ENCODE measurements at regions not wholly inside any gene's neighbourhood (a gene's known extent, or its start where the extent isn't known, plus 50 kb on each side); places are given as distances from the start of the nearest gene placed in this dataset.

DNA sequence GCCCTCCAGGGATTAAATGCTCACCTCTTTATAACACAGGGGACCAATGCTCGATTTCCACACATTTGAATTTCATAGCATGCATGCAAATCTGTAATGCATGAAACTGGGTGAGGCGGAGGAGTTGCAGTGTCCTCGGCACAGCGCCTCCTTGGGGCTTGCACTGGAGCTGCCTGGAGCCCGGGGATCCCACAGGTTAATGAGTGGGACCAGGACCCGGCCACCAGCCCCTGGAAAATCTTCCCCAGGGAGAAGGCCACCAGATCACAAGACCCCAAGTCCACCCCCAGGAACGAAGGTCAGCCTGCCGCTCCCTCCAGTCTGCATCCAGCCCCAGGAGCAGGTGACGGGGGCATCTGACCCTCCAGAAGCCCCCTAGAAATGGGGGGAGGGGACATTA is 119.1 kb downstream of the MN1 start:
- no peak for DNase-seq (ENCODE audit: low read depth)

DNA sequence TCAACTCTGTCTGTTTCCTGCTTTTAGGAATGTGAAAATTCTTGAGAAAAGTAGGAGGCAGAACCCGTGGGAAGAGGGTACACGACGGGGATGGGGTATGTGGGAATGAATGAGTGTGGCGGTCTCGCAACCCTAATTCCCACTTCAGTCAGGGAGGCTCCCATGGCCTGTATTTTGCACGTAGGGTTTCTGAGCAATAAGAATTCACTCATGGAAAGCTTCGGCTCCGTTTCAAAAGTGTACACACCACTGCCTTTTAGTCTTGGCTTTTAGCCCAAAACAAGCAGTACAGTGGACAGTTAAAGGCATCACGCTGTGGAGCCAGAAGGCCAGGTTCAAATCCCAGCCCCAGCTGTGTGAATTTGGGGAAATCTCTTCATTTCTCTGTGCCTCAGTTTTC is 116.7 kb downstream of the MN1 start:
- no peak for DNase-seq (ENCODE audit: low read depth)

DNA sequence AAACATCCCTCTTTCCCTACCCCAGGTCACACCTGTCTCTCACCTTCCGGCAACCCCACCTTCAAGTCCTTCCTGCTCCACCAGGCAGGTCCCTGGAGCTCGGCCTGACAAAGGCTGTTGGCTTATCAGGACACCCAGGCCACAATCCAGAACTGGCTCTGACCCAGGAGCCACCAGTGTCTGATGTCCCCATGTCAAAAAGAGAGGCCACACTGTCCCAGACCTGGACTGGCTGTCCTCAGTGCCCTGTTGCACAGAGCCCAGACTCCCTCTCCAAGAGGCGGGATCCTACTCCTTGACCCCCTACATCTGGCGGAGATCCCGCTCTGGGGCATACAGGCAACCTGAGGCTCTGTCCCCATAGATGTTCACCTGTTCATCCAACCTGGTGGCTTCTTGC is 116.0 kb downstream of the MN1 start:
- DNase-seq (ENCODE audit: low read depth), result no peak

DNA sequence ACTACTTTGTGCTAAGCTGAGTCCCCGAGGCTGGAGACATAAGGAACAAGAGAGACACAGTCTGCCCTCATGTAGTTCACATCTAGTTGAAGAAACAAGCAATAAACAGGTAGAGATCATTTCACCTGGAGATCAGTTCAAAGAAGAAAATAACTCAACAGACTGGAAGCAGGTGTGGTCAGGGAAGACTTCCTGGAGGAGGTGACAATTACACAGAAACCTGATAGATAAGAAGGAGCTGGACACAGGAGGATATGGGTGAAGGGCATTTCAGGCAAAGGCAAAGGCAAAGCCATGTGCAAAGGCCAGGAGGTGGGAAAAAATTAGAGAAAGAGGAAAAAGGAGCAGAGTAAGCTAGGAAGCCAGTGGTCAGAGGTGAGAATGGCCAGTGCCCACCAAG is 115.6 kb downstream of the MN1 start:
- DNase-seq (ENCODE audit: low read depth), result no peak

DNA sequence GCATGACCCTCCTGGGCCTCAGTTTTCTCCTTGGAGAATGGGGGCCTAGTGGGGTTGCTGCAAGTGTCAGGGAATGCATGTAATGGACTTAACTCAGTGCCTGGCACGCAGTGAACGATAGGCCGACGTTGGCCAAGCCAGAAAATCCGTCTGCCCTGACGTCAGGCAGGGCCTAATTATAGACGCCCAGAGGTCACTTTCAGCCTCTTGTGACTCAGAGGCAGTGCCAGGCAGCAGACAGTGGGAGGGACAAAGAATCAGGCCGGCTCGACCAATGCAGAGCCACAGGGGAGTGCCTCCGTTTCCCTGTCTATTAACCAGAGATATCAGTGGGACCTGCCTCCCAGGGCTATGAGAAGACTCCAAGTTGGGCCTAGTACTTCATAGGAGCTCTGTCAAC is 115.0 kb downstream of the MN1 start:
- DNase-seq (ENCODE audit: low read depth), result no peak

DNA sequence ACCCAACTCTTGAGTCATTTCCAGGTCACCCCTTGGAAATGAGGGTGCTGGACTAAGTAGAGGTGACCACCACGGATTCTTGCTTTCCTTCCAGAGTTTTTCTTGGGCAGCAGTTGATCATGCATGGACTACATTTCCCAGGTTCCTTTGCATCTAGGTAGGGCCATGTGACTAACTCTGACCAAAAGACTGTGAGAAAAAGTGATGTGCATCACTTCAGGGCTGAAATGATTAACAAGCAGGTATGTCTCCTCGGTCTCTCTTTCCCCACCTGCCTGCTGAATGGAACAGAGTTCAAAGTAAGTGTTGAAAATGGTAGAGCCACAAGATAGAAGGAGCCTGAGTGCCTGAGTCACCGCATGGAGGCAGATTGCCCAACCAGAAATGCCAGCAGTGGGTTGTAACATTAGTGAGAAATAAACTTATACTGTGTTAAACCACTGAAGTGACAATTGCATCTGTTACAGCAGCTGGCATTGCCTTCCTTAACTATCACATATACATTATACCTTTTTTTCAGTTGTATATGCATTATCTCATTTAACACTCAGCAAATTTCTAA is 113.5 kb downstream of the MN1 start:
- DNase-seq (ENCODE audit: low read depth), result no peak

DNA sequence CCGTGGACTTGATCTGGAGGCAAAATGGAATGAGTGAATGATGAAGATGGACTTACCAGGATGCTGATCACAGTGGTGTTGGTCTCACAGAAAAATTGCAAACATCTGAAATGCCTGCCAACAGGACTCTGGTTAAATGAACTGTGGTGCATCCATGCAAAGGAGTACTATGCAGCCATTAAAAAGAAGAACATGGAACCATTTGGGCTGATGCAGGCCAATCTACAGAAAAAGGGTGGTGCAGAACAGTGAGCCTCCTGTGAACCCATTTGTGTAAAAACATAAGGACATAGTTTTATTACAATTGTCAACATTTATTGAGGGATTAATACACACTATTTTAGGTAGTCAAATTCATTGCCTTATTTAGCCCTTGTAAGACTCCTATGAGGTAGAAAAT is 111.9 kb downstream of the MN1 start:
- no peak for DNase-seq (ENCODE audit: low read depth)

DNA sequence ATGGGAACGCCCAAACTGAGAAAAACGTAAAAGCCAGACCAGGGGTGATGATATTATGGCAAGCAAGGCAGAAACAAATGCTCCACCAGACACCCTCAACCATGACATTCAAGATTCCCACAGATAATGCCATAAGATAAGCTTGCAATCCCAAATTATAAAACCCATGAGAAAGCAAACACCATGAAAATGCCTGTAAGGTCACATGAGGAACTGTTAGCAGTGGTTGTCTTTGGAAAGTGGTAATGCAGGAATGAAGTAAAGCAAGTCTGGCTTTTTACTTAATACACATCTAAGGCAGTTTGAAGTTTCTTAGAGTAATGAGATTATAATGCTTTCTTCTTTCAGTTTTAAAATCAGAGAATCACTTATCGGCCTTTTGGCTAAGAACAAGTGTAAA is 111.0 kb downstream of the MN1 start:
- no peak for DNase-seq (ENCODE audit: low read depth)

DNA sequence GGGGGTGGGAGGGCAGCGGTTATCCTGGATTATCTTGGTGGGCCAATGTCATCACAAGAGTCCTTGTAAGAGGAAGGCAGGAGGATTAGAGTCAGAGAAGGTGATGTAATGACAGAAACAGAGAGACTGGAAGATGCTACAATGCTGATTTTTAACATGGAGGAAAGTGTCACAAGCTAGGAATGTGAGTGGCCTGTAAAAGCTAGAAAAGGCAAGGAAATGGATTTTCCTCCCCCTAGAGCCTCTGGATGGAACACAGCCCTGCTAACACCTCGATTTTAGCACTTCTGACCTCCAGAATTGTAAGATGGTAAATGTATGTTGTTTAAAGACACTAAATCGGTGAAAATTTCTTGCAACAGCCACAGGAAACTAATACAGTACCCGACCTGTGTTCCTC is 109.3 kb downstream of the MN1 start:
- DNase-seq (ENCODE audit: low read depth), result no peak

DNA sequence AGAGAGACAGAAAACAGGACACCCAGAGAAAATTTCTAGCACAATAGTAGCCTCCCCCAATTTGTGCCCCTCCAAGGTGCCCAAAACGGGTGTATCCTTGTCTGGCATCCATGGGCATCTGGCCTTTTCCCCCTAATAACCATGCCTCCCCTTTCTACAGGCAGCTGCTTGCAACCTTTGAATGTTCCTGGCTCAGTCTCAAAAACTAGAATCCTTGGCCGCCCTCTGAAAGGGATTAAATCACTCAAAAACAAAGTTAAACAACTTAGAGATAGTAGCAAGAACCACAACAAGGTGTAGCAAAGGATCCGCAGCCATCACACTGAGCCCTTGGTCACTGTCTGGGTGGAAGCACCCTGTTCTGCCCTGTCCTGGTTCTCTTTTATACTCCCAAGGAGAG is 105.6 kb downstream of the MN1 start:
- DNase-seq (ENCODE audit: low read depth), result no peak

DNA sequence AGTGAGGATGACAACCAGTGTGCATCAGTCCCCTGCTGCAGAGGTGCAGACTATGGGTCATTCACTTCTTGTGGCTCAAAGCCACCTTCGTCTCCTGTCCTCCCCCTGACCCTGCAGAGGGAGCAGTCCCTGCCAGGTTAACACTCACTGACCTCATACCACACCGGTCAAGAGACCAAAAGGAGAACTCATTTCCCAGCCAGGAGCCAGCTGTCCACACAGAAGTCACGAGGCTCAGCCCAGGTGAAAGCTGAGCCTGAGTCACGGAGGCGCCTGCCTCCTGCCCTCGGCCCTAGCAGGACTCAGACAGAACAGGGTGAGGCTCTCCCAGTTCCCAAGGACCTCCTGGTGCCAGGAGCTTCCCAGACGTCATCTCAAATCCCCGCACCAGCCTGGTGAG is 103.7 kb downstream of the MN1 start:
- DNase-seq (ENCODE audit: low read depth), result no peak

Data from GM04504 (cell line).